ENCODE measurements at regions not wholly inside any gene's neighbourhood (a gene's known extent, or its start where the extent isn't known, plus 50 kb on each side); places are given as distances from the start of the nearest gene placed in this dataset.

- TF ChIP-seq POLR2AphosphoS5 (IDR thresholded peaks at IDR 0.05; ENCODE audit: low read depth, low read length) (no peak), POLR2A (IDR thresholded peaks at IDR 0.05; ENCODE audit: low read depth, low read length) (no peak)
Observed at GRCh38 chr7:25353732-25354131, 125.4 kb upstream of the NPVF start.
